HepG2 (cell line): ENCODE measurements at regions not wholly inside any gene's neighbourhood (a gene's known extent, or its start where the extent isn't known, plus 50 kb on each side); places are given as distances from the start of the nearest gene placed in this dataset.

Source experiments
- ATAC-seq: fragments of 200-7000 bp; cut with Tn5 transposase; 3 replicates; pipeline ENCODE4 v1.9.1; 2020; ENCODE audit warnings: mild to moderate bottlenecking, moderate library complexity
- BruUV-seq: library from RNA; stranded (reverse); fragments of 400-500 nt; replicated peaks from 2 replicates; lab custom pipeline; 2021; lab: Mats Ljungman, UMichigan
- CTCF ChIA-PET: fragments of 300-600 bp; formaldehyde crosslinking; extraction: SDS; loops from one replicate; lab custom pipeline; 2021; ENCODE audit warnings: low total read pairs, inconsistent platforms, low intra/inter-chr PET ratio; lab: Yijun Ruan, JAX
- POLR2A ChIA-PET: fragments of 350-600 bp; sonication (Branson Sonifier 250); formaldehyde crosslinking; loops from one replicate; lab custom pipeline; 2020; ENCODE audit warnings: antibody characterized with exemption, inconsistent platforms; lab: Yijun Ruan, JAX
- DNase-seq: peaks from one replicate; pipeline ENCODE4 v3.0.0-alpha.2; 2015; ENCODE audit warnings: low spot score
- FAIRE-seq: peaks from 3 replicates; lab custom pipeline; 2011; peaks lifted over from hg19 to GRCh38; lab: Jason Lieb, UNC
- H2AFZ ChIP-seq: one replicate; pipeline ENCODE4 v1.6.1; 2011; ENCODE audit warnings: low read length, inconsistent platforms
- H3K27ac ChIP-seq: fragments of 300-600 bp; 3 replicates; pipeline ENCODE4 v1.8.0; 2011; ENCODE audit warnings: mixed run types, mild to moderate bottlenecking, mixed read lengths, low read length, inconsistent platforms; ENCODE audit not compliant: insufficient read depth; ENCODE audit errors: extremely low read length
- H3K27me3 ChIP-seq, 2 experiments: fragments of 200-600 bp in 1 of 2; 2 replicates in 1 of 2; 3 replicates in 1 of 2; pipeline versions ENCODE4 v1.6.0 to v1.8.0; 2011; ENCODE audit warnings: low read length in 2 of 2, mild to moderate bottlenecking in 2 of 2, moderate library complexity in 2 of 2, inconsistent platforms in 1 of 2; ENCODE audit not compliant: insufficient read depth in 2 of 2, control insufficient read depth in 1 of 2
- H3K36me3 ChIP-seq, 2 experiments: fragments of 200-600 bp in 1 of 2; replicated peaks in 1 of 2; 2 replicates in 1 of 2; 3 replicates in 1 of 2; pipeline versions ENCODE4 v1.5.1 to v1.8.0; 2011; ENCODE audit warnings: low read length in 2 of 2, inconsistent platforms in 1 of 2; ENCODE audit not compliant: insufficient read depth in 2 of 2, control insufficient read depth in 1 of 2
- H3K4me1 ChIP-seq: 2 replicates; pipeline ENCODE4 v1.5.1; 2012; ENCODE audit warnings: low read length, inconsistent platforms; ENCODE audit not compliant: insufficient read depth
- H3K4me2 ChIP-seq: 2 replicates; pipeline ENCODE4 v1.6.0; 2011; ENCODE audit warnings: low read depth, low read length, inconsistent platforms
- H3K4me3 ChIP-seq, 3 experiments: fragments of 200-600 bp in 1 of 3; sonication (generic), shearing (Covaris generic) in 1 of 3; replicated peaks in 1 of 3; 2 replicates each; pipeline ENCODE4 v1.5.1; 2011 to 2016; ENCODE audit warnings: low read length in 3 of 3, inconsistent platforms in 2 of 3, low read depth in 2 of 3, mild to moderate bottlenecking in 2 of 3, control low read depth in 1 of 3, mixed read lengths in 1 of 3; ENCODE audit not compliant: insufficient read depth in 1 of 3
- H3K79me2 ChIP-seq: one replicate; pipeline ENCODE4 v1.6.1; 2011; ENCODE audit warnings: low read length, inconsistent platforms; ENCODE audit not compliant: insufficient read depth
- H3K9ac ChIP-seq: 2 replicates; pipeline ENCODE4 v1.6.0; 2011; ENCODE audit warnings: mild to moderate bottlenecking, low read depth, low read length, inconsistent platforms; ENCODE audit not compliant: insufficient read depth
- H3K9me3 ChIP-seq: 2 replicates; pipeline ENCODE4 v1.5.1; 2012; ENCODE audit warnings: mild to moderate bottlenecking, low read length
- H4K20me1 ChIP-seq: 2 replicates; pipeline ENCODE4 v1.6.0; 2011; ENCODE audit warnings: inconsistent platforms, mild to moderate bottlenecking, low read length, moderate library complexity; ENCODE audit not compliant: insufficient read depth
- CREB1 ChIP-seq, 2 experiments: fragments of 450-650 bp in 1 of 2; IDR thresholded peaks; 2 replicates each; pipeline ENCODE4 v1.6.1; 2016 to 2017; ENCODE audit warnings: control low read depth in 1 of 2, mild to moderate bottlenecking in 1 of 2, missing compliant biosample characterization in 1 of 2, missing genetic modification characterization in 1 of 2
- HMGA1 ChIP-seq: sonication (generic); formaldehyde crosslinking; conservative IDR thresholded peaks from 2 replicates; pipeline ENCODE4 v1.4.0; 2020; ENCODE audit warnings: missing genetic modification reagents
- MAFG ChIP-seq: sonication (generic); formaldehyde crosslinking; IDR thresholded peaks from 2 replicates; pipeline ENCODE4 v1.5.1; 2020; ENCODE audit warnings: mild to moderate bottlenecking, missing genetic modification reagents
- PTBP1 ChIP-seq: fragments of 200-400 bp; formaldehyde crosslinking; IDR thresholded peaks from 2 replicates; pipeline ENCODE4 v1.6.1; 2018; ENCODE audit warnings: low read length, low read depth; ENCODE audit not compliant: poor library complexity, severe bottlenecking
- SCMH1 ChIP-seq: sonication (generic); formaldehyde crosslinking; IDR thresholded peaks from 2 replicates; pipeline ENCODE4 v1.9.0; 2021; ENCODE audit warnings: missing genetic modification reagents, mild to moderate bottlenecking, borderline replicate concordance
- ZFP36L1 ChIP-seq: sonication (generic); formaldehyde crosslinking; IDR thresholded peaks from 2 replicates; pipeline ENCODE4 v1.8.0; 2022; ENCODE audit warnings: mild to moderate bottlenecking, missing genetic modification reagents, moderate library complexity
- ZMYM2 ChIP-seq: sonication (generic); formaldehyde crosslinking; IDR thresholded peaks from 2 replicates; pipeline ENCODE4 v1.8.0; 2022; ENCODE audit warnings: mild to moderate bottlenecking, missing genetic modification reagents
- ZNF549 ChIP-seq: sonication (generic); formaldehyde crosslinking; IDR thresholded peaks from 2 replicates; pipeline ENCODE4 v1.5.0; 2020; ENCODE audit warnings: missing genetic modification reagents
- ZNF761 ChIP-seq: sonication (generic); formaldehyde crosslinking; conservative IDR thresholded peaks from 2 replicates; pipeline ENCODE4 v1.4.0; 2020; ENCODE audit warnings: mild to moderate bottlenecking, missing genetic modification reagents
- WGBS: methylation state at CpG from one replicate; pipeline ENCODE4 v1.1.6; 2017; ENCODE audit warnings: low lambda C conversion rate; 5-methylcytosine and 5-hydroxymethylcytosine counted together
- in situ Hi-C: cut with HindIII; loops from 2 replicates; pipeline ENCODE4 v1.10.0; 2017; ENCODE audit warnings: low pct_unique_long_range_greater_than_20kb; ENCODE audit not compliant: extremely low pct_ligation_motif_present
- intact Hi-C: fragments of 100-400 bp; cut with micrococcal nuclease; formaldehyde crosslinking; loops from one replicate; pipeline ENCODE4 v1.10.0; 2022; ENCODE audit not compliant: unreplicated experiment
- TF ChIP-seq, protein P1 (sequence below): fragments of 450-650 bp; IDR thresholded peaks from 2 replicates; pipeline ENCODE4 v1.6.1; 2017; ENCODE audit warnings: mild to moderate bottlenecking

DNA sequence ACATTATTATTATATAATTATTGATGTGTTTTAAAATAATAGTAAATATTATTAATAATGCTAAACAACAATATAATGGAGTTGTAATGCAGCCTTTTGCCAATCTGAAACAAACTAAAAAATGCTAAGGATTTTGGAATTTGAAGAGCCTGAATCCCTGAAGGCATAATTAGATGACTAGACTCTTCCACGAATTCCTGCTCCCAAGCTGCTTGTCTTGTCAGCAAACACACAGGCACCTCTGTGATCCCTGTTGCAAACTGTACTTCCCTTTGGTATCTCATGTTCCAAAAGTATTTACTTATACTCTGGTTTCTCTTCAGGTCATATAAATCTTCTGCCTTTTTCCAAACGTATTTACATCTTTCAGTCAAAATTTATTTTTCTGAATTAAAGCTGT lies 1862.4 kb downstream of the OLFM4 start (continued):
- TF ChIP-seq, protein P1, sequence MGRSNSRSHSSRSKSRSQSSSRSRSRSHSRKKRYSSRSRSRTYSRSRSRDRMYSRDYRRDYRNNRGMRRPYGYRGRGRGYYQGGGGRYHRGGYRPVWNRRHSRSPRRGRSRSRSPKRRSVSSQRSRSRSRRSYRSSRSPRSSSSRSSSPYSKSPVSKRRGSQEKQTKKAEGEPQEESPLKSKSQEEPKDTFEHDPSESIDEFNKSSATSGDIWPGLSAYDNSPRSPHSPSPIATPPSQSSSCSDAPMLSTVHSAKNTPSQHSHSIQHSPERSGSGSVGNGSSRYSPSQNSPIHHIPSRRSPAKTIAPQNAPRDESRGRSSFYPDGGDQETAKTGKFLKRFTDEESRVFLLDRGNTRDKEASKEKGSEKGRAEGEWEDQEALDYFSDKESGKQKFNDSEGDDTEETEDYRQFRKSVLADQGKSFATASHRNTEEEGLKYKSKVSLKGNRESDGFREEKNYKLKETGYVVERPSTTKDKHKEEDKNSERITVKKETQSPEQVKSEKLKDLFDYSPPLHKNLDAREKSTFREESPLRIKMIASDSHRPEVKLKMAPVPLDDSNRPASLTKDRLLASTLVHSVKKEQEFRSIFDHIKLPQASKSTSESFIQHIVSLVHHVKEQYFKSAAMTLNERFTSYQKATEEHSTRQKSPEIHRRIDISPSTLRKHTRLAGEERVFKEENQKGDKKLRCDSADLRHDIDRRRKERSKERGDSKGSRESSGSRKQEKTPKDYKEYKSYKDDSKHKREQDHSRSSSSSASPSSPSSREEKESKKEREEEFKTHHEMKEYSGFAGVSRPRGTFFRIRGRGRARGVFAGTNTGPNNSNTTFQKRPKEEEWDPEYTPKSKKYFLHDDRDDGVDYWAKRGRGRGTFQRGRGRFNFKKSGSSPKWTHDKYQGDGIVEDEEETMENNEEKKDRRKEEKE, result no peak
- no peak for TF ChIP-seq ZNF549 (CRISPR knock-in tag)
- TF ChIP-seq MAFG (CRISPR knock-in tag), result no peak
- no peak for TF ChIP-seq ZFP36L1 (CRISPR knock-in tag)
- TF ChIP-seq ZNF761 (CRISPR knock-in tag), result no peak
- no peak for TF ChIP-seq PTBP1
- no peak for TF ChIP-seq SCMH1 (CRISPR knock-in tag)
- TF ChIP-seq HMGA1 (CRISPR knock-in tag), result no peak

DNA sequence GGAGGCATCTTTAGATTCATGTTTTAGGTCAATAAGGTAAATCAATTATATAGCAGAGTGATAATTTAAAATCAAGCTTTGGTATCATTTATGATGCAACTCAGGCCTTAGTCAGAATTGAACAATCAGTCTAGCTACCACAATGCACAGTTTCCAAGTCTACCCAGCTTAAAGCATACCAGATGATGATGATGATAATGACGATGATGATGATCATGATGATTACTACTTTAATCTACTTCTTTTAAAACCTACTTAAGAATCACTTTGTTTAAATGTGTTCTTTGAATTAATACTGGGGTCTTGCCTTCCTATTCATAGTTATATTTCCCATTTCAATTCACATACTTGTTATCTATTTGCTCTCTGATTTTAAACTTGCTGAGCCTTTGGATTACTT lies 1872.7 kb downstream of the OLFM4 start:
- ChIA-PET CTCF (no interaction called here), POLR2A (no interaction called here)
- no peaks in the 10 kb centered on the region for H3K36me3 ChIP-seq
- no peak for ATAC-seq
- H3K27me3 ChIP-seq, result no peaks in the 10 kb centered on the region; a peak in 1 of 5 replicates
- intact Hi-C loops, result no loop called here
- no peak for FAIRE-seq
- no peaks in the 10 kb centered on the region for H4K20me1 ChIP-seq
- H3K4me1 ChIP-seq, result no peaks in the 10 kb centered on the region
- H3K4me3 ChIP-seq, result no peak overlapping the region
- H3K4me2 ChIP-seq, result no peak overlapping the region
- no peak overlapping the region for H3K27ac ChIP-seq
- BruUV-seq, result no TSS peak
- TF ChIP-seq ZMYM2 (CRISPR knock-in tag) (no peak), CREB1 (IDR thresholded peaks at IDR 0.05) (peak; percentile 55), CREB1 (CRISPR knock-in tag; IDR thresholded peaks at IDR 0.05) (no peak)
- in situ Hi-C loops, result no loop called here
- H3K79me2 ChIP-seq, result no peaks in the 10 kb centered on the region
- DNase-seq, result no peak
- no peak overlapping the region for H2AFZ ChIP-seq
- peaks cover 71% of the 10 kb centered on the region for H3K9me3 ChIP-seq
- WGBS, result 25% methylated on average over 1 of the region's 1 CpG
- no peak overlapping the region for H3K9ac ChIP-seq
